Dendritic cell treated with granulocyte-macrophage colony-stimulating factor and Interleukin-4, amounts not matched to agents 40 ng/mL and 50 ng/mL, for 4 days (primary cell): ENCODE measurements at regions not wholly inside any gene's neighbourhood (a gene's known extent, or its start where the extent isn't known, plus 50 kb on each side); places are given as distances from the start of the nearest gene placed in this dataset.

ENCODE experiments used
- H3K27ac Mint-ChIP-seq: one replicate; pipeline ENCODE4 v1.8.0; 2022; ENCODE audit warnings: mild to moderate bottlenecking, mixed read lengths
- H3K27me3 Mint-ChIP-seq: one replicate; pipeline ENCODE4 v1.8.0; 2022; ENCODE audit warnings: mild to moderate bottlenecking, mixed read lengths
- H3K36me3 Mint-ChIP-seq: one replicate; pipeline ENCODE4 v1.8.0; 2022; ENCODE audit warnings: low read depth, mixed read lengths
- H3K4me1 Mint-ChIP-seq: one replicate; pipeline ENCODE4 v1.8.0; 2022; ENCODE audit warnings: low read depth, mixed read lengths
- H3K4me3 Mint-ChIP-seq: one replicate; pipeline ENCODE4 v1.8.0; 2022; ENCODE audit warnings: mild to moderate bottlenecking, moderate library complexity, mixed read lengths
- H3K9me3 Mint-ChIP-seq: one replicate; pipeline ENCODE4 v1.8.0; 2022; ENCODE audit warnings: mixed read lengths
- intact Hi-C: fragments of 100-400 bp; cut with micrococcal nuclease; formaldehyde crosslinking; loops from one replicate; pipeline ENCODE4 v1.15.0; 2022

GRCh38 chr13:105202354-105202753, 1333.1 kb downstream of the EFNB2 start:
- H3K4me3 Mint-ChIP-seq, result no peak overlapping the region
- H3K9me3 Mint-ChIP-seq, result no peaks in the 10 kb centered on the region
- no peaks in the 10 kb centered on the region for H3K27me3 Mint-ChIP-seq
- intact Hi-C loops, result no loop called here
- no peaks in the 10 kb centered on the region for H3K4me1 Mint-ChIP-seq
- H3K27ac Mint-ChIP-seq, result no peak overlapping the region
- H3K36me3 Mint-ChIP-seq, result no peaks in the 10 kb centered on the region

DNA sequence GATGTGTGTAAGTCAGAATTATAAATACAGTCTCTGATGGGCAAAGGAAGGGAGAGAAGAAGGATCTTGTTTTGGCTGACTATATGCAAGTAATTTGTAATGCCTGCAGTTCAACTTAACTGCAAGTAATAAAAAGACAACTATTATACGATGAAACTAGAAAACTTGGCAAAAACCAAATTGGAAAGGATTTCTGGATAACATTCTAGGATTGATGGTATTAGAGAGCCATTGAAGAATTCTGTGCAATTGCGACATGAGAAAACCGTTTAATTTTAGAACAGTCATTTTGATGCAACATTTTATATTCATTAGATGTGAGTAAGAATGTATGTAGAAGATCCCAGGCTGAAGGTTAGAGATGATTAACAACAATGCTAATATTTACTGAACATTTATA, 1334.1 kb downstream of the EFNB2 start:
- Mint-ChIP-seq H3K27ac (no peak overlapping the region), H3K4me3 (no peak overlapping the region), H3K9me3 (no peaks in the 10 kb centered on the region), H3K36me3 (no peaks in the 10 kb centered on the region), H3K4me1 (no peaks in the 10 kb centered on the region), H3K27me3 (no peaks in the 10 kb centered on the region)
- intact Hi-C loops, result no loop called here

DNA sequence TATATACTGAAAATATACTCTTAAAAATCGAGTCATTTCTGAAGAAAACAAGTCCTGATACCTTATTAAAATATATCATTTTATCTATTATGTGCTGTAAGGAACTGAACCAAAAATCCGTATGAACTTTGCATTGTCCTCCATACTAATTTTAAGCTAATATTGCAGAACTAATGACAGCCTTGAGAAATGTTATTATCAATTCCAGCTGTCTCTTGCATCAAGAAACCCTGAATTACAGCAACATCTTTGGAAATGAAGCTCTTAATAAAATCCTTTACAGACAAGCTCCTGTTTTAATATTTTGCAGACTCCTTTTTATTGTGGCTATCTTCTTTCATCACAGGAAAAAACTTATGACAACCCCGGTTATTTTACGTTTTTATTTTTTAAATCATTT, 1335.3 kb downstream of the EFNB2 start:
- H3K4me1 Mint-ChIP-seq, result no peaks in the 10 kb centered on the region
- intact Hi-C loops, result no loop called here
- H3K4me3 Mint-ChIP-seq, result no peak overlapping the region
- no peaks in the 10 kb centered on the region for H3K36me3 Mint-ChIP-seq
- no peaks in the 10 kb centered on the region for H3K9me3 Mint-ChIP-seq
- no peaks in the 10 kb centered on the region for H3K27me3 Mint-ChIP-seq
- no peak overlapping the region for H3K27ac Mint-ChIP-seq

- Mint-ChIP-seq H3K9me3 (no peaks in the 10 kb centered on the region), H3K36me3 (no peaks in the 10 kb centered on the region), H3K4me3 (no peak overlapping the region), H3K4me1 (no peaks in the 10 kb centered on the region), H3K27me3 (no peaks in the 10 kb centered on the region), H3K27ac (no peak overlapping the region)
- intact Hi-C loops, result no loop called here
Observed at GRCh38 chr13:105196052-105196451, 1339.4 kb downstream of the EFNB2 start.

- Mint-ChIP-seq H3K36me3 (no peaks in the 10 kb centered on the region), H3K27ac (no peak overlapping the region), H3K4me1 (no peaks in the 10 kb centered on the region), H3K27me3 (no peaks in the 10 kb centered on the region), H3K4me3 (no peak overlapping the region), H3K9me3 (no peaks in the 10 kb centered on the region)
- intact Hi-C loops, result no loop called here
Observed at GRCh38 chr13:105193026-105193425, 1342.4 kb downstream of the EFNB2 start.

DNA sequence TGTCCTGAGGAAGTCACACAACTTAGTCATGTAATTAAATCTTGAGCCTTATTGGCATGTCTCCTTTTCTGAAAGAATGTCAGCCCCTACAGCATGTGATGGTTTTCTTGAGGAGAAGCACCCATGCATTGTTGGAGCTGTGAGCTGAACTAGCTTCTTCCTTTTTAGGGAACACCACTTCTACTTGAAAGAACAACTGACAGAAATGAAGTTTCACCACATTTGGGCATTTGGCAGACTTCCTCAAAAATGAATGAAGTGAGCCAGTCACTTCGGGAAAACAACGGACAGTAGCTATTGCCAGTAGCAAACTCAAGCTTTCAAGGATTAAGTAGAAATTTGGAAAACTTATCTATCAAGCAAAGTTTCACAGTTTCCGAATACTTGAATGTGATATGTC, 1351.3 kb downstream of the EFNB2 start:
- Mint-ChIP-seq H3K27me3 (no peaks in the 10 kb centered on the region), H3K4me1 (no peaks in the 10 kb centered on the region)
- intact Hi-C loops, result no loop called here

GRCh38 chr13:105177265-105177900, 1358.1 kb downstream of the EFNB2 start:
- Mint-ChIP-seq H3K27ac (peak overlapping the region; percentile 9), H3K4me1 (peaks cover 13% of the 10 kb centered on the region), H3K4me3 (no peak overlapping the region), H3K9me3 (no peaks in the 10 kb centered on the region), H3K36me3 (no peaks in the 10 kb centered on the region), H3K27me3 (no peaks in the 10 kb centered on the region)
- intact Hi-C loops, result no loop called here

More for the DNA sequence above, 1351.3 kb downstream of the EFNB2 start:
- Mint-ChIP-seq H3K27ac (no peak overlapping the region), H3K36me3 (no peaks in the 10 kb centered on the region), H3K4me3 (no peak overlapping the region), H3K9me3 (no peaks in the 10 kb centered on the region)

DNA sequence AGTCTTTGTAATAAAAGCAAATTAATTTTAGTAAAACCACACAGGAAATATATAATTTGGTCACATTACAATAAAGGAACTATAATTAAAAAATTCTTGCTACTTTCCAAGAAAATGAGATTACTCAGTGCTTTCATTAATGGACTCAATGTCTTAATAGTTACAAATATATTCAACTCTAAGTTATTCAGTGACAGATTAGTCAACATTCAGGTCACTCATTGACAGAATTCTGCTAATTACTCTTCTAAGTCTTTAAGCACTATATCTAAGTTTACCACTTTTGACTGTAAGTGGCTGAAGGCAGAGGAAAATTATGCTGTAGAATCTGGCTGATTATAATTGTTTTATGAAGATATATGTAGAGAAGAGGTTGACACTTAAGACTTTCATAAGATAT, 1365.0 kb downstream of the EFNB2 start:
- intact Hi-C loops, result no loop called here
- Mint-ChIP-seq H3K36me3 (no peaks in the 10 kb centered on the region), H3K4me3 (no peak overlapping the region), H3K27ac (no peak overlapping the region), H3K9me3 (no peaks in the 10 kb centered on the region), H3K27me3 (no peaks in the 10 kb centered on the region), H3K4me1 (no peaks in the 10 kb centered on the region)

DNA sequence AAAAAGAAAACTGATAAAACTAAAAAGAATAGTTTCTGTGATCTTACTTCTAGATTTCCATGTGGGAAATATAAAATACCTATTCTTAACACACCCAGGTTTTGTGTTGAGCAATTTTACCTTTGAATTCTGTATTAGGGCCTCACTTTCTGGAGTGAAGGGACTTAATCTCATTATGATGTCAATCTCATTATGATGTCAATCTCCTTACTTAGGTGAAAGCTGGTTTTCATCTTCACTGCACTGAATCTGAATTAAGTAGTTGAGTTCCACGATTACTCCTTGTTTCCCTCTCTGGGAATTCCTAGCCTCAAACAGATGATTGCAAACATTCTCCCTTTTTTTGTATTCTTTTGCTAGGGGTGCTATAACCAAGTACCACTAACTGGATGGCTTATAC, 1367.2 kb downstream of the EFNB2 start:
- no peaks in the 10 kb centered on the region for H3K27me3 Mint-ChIP-seq
- H3K36me3 Mint-ChIP-seq, result no peaks in the 10 kb centered on the region
- H3K9me3 Mint-ChIP-seq, result no peaks in the 10 kb centered on the region
- H3K27ac Mint-ChIP-seq, result no peak overlapping the region
- H3K4me1 Mint-ChIP-seq, result no peaks in the 10 kb centered on the region
- intact Hi-C loops, result no loop called here
- no peak overlapping the region for H3K4me3 Mint-ChIP-seq

- H3K27me3 Mint-ChIP-seq, result no peaks in the 10 kb centered on the region
- H3K27ac Mint-ChIP-seq, result no peak overlapping the region
- intact Hi-C loops, result no loop called here
- no peak overlapping the region for H3K4me3 Mint-ChIP-seq
- H3K36me3 Mint-ChIP-seq, result no peaks in the 10 kb centered on the region
- no peaks in the 10 kb centered on the region for H3K9me3 Mint-ChIP-seq
- no peaks in the 10 kb centered on the region for H3K4me1 Mint-ChIP-seq
Observed at GRCh38 chr13:105167385-105167784, 1368.1 kb downstream of the EFNB2 start.

GRCh38 chr13:105165449-105166125, 1369.9 kb downstream of the EFNB2 start:
- Mint-ChIP-seq H3K27ac (no peak overlapping the region), H3K27me3 (no peaks in the 10 kb centered on the region), H3K4me3 (no peak overlapping the region), H3K9me3 (no peaks in the 10 kb centered on the region), H3K4me1 (no peaks in the 10 kb centered on the region), H3K36me3 (no peaks in the 10 kb centered on the region)
- intact Hi-C loops, result no loop called here

GRCh38 chr13:105159841-105160240, 1375.6 kb downstream of the EFNB2 start:
- H3K27me3 Mint-ChIP-seq, result no peaks in the 10 kb centered on the region
- intact Hi-C loops, result no loop called here
- H3K4me1 Mint-ChIP-seq, result no peaks in the 10 kb centered on the region
- no peaks in the 10 kb centered on the region for H3K36me3 Mint-ChIP-seq
- H3K27ac Mint-ChIP-seq, result no peak overlapping the region
- H3K9me3 Mint-ChIP-seq, result no peaks in the 10 kb centered on the region
- no peak overlapping the region for H3K4me3 Mint-ChIP-seq

- H3K27me3 Mint-ChIP-seq, result no peaks in the 10 kb centered on the region
- no peak overlapping the region for H3K4me3 Mint-ChIP-seq
- no peaks in the 10 kb centered on the region for H3K9me3 Mint-ChIP-seq
- no peak overlapping the region for H3K27ac Mint-ChIP-seq
- intact Hi-C loops, result no loop called here
- H3K4me1 Mint-ChIP-seq, result no peaks in the 10 kb centered on the region
- no peaks in the 10 kb centered on the region for H3K36me3 Mint-ChIP-seq
Observed at GRCh38 chr13:105153611-105154010, 1381.9 kb downstream of the EFNB2 start.

GRCh38 chr13:105151639-105152038, 1383.8 kb downstream of the EFNB2 start:
- intact Hi-C loops, result no loop called here
- Mint-ChIP-seq H3K4me1 (no peaks in the 10 kb centered on the region), H3K36me3 (no peaks in the 10 kb centered on the region), H3K27me3 (no peaks in the 10 kb centered on the region), H3K9me3 (no peaks in the 10 kb centered on the region), H3K27ac (no peak overlapping the region), H3K4me3 (no peak overlapping the region)

DNA sequence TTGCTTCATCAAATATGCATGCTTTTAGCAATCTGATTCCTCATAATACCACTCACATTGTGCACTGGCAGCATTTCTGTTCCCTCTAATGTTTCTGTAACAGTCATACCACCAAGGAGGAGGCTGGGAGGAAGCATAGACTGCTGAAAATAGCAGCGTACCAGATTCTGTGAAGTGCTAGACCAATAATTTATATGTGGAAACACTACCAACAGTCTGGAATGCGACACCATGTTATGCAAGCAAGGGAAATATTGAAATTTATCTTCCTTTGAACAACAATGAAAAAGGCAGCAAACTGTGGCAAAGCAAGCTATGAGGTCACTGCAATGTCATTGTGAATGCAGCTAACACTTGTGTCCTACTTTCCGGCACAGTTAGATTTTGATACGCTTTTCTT, 1388.0 kb downstream of the EFNB2 start:
- Mint-ChIP-seq H3K36me3 (no peaks in the 10 kb centered on the region), H3K27me3 (no peaks in the 10 kb centered on the region), H3K4me1 (no peaks in the 10 kb centered on the region), H3K27ac (no peak overlapping the region), H3K4me3 (no peak overlapping the region), H3K9me3 (no peaks in the 10 kb centered on the region)
- intact Hi-C loops, result no loop called here
